HG02763 (cell line): ENCODE measurements at regions not wholly inside any gene's neighbourhood (a gene's known extent, or its start where the extent isn't known, plus 50 kb on each side); places are given as distances from the start of the nearest gene placed in this dataset.
"Not testable (repeated sequence)": the region's sequence is repeated elsewhere in the genome, so short reads cannot be mapped to it uniquely, and the experiment has no call there.

ENCODE experiments used
- ATAC-seq: cut with Tn5 transposase; IDR thresholded peaks from one replicate; pipeline ENCODE4 v1.9.1; 2021; ENCODE audit warnings: mild to moderate bottlenecking, moderate library complexity; ENCODE audit not compliant: unreplicated experiment

DNA sequence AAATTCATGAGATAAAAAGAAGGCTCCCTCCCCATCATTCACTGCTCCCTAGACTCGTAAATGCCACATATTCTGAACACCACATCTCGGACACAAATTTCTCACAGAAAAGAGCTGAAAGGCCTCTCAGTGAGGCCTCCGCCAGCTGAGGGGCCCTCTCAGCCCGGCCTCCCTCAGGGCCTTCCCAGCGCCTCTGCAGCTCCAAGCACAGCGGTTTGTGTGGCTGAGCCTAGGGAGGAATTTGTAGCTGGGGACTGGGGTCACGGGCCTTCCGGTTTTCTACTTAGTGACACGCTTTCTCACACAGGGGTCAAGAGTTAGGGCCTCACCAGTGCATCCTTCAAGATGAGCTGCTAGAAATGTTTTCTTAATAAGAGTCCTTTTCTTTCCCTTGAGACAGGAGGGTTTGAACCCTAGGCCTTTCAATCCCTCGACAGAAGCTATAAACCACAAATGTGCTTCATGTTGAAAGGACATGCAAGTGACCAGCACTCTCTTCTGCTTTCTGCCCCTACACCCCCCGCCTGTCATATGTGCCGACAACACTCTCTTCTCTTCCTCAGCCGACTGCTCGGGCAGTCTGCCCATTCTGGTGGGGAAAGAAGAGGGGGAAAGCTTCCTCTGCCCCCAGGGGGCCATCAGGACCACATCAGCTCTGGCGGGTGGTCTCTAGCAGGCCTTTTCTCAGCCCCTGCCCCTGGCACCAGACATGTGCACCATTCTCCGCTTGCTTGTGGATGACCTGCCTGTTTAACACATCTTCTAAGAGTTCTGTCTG lies 104.9 kb downstream of the CHIC2 start:
- no peak for ATAC-seq

- ATAC-seq, result no peak
These were observed 108.0 kb downstream of the CHIC2 start for GRCh38 chr4:53956454-53956853.

GRCh38 chr4:53956053-53956452 lies 108.4 kb downstream of the CHIC2 start:
- ATAC-seq, result no peak

DNA sequence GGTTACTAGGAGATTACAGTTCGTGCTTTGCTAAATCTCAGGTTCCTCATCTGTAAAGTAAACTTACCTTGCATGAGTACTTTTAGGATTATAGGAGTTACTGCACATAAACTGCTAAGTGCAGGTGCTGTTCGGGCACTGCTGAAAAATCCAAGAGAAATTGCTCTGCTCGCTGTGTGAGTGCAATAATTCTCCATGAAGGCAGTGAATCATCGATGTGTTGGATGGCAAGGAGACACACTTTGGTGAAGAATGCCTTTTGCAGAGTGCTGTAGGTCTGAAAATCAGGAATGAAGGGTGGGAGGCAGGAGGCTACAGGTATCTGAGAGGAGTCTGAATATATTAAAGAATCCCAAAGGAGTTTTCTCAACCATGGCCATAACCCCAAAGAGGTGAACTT lies 113.0 kb downstream of the CHIC2 start:
- ATAC-seq, result no peak

GRCh38 chr4:53943345-53944085 lies 120.9 kb downstream of the CHIC2 start:
- no peak for ATAC-seq

- ATAC-seq, result no peak
These were observed 121.7 kb downstream of the CHIC2 start for GRCh38 chr4:53942712-53943111.

DNA sequence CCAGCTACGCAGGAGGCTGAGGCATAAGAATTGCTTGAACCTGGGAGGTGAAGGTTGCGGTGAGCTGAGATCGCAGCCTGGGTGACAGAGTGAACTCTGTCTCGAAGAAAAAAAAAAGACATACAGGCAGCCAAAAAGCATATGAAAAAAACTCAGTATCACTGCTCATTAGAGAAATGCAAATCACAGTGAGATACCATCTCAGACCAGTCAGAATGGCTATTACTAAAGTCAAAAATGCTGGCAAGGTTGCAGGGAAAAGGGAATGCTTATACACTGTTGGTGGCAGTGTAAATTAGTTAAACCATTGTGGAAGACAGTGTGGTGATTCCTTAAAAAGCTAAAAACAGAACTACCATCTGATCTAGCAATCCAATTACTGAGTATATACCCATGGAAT lies 123.1 kb downstream of the CHIC2 start:
- ATAC-seq, result no peak

GRCh38 chr4:53939892-53940291 lies 124.5 kb downstream of the CHIC2 start:
- ATAC-seq, result not testable (repeated sequence)

DNA sequence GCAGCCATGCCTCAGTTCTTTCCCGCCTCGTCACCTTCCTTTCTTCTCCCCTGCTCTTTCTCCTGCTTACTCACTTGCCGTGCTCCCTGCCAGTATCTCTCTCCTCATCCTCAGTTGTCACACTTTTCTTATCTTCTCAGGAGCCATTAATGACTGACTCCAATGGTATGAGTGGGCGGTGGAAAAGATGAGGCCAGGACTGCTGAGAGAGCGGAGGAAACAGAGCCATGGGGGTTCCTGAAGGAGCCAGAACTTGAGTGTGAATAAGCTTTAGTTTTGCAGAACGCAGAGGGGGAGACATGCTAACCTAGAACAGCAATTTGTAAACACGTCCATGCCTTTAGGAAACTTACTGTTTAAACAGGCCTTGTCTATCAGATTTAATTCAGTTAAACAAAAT lies 126.5 kb downstream of the CHIC2 start:
- ATAC-seq, result no peak

DNA sequence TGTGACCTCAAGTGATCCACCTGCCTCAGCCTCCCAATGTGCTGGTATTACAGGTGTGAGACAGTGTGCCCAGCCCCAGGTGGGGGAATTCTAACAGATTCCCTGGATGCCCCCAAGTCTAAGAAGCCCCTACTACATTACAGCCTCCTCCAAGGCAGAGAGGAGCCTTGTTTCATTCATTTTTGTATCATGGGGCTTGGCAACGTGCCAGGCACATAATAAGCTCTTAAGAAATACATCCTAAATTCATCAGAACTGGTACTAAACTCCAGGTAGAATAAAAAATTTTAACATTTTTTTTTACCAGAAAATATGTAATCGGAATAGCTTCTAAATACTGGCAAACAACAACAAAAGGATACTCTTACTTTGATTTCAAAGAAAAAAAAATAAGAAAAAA lies 127.1 kb downstream of the CHIC2 start:
- ATAC-seq, result no peak

GRCh38 chr4:53935780-53936179 lies 128.6 kb downstream of the CHIC2 start:
- ATAC-seq, result no peak

DNA sequence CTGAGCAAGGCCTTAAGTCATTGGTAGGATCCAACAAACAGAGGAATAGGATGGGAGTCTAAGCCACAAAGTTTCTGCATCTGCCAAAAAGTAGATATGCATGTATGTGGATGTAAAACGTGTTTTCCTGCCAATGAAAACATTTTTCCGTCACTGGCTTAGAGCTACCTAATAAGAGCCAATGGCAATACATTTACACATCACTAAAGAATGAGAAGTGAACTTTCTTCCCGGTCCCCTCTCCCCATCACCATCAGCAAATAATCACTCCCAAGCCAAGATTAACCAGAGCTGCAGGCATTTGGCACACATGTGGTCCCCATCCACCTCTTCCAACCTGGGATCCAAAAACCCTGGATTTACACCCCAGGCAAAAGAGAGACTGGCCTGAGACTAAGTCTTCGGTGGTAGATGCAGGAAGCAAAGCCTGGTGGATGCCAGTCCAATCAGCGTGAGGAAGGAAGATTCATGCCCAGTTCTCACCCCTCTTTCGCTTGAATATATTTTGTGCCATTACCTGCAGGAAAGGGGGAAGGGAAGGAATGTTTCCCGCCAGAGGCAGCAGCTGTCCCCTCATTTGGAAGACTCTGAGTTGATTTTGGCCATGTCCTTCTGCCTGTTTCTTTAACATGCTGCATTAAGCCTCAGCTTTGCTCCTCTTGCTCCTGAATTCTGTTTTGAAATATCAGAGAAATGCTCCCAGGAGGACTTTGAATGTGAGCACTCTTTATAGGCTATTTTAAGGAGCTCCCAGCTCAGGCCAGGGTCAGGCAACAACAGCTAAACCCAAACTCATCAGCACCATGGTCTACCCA lies 131.4 kb downstream of the CHIC2 start:
- ATAC-seq, result no peak

DNA sequence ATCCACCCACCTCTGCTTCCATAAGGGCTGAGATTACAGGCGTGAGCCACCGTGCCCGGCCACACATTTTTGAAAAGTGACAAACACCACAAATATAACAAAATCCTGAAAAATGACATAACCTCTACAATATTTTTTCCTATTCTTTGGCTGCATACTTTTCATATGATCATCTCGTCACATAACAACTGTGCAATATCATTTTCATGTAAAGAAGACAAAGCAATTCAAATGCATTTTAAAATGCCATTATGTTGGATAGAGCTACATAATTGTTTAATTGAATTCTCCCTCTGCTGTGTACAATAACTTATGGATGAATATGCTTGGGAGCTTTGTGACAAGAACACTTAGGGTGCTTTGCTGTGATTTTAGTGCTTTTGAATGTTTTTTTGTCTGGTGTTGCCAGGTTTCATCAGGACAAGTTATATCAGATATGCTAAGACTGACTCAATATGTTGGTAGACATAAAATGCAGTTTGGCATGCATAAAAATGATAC lies 132.9 kb downstream of the CHIC2 start:
- ATAC-seq, result no peak

DNA sequence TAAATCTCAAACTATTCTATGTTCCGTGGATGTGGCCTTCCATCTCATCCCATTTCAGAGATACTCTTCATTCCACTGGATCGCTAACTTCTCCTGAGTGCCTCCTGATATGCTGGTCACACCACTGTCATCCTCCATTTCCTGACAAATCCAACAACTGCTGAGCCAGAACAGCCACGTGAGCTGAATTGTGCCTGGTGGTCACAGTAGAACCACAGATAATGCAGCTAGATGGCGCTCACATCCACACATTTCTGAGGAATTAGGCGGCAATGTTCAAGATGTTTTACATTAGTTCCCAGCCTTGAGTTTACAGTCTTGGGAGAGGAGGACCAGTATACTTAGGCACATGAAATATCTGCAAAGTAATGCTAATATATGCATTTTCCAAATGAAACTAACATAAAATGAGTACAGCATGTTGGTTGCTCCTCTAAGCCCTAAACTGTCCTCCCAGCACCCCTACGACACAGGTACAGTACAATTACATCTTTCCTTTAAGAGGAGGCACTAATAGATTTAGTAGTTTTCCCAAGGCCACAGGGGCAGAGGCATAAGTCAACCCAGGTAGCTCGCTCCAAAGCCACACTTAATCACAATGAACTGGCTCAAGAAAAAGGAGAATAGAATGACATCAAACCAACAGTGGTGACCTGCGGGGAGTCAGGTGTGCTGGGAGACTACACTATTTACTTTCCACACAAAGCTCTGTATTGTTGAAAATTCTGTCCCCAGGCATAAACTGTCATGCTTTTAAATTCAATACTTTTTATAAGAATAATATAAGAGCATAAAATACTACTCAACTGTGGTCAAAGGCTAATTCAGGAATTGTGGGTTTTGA lies 134.2 kb downstream of the CHIC2 start:
- no peak for ATAC-seq

- ATAC-seq, result no peak
These were observed 135.1 kb downstream of the CHIC2 start for GRCh38 chr4:53929311-53929710.

DNA sequence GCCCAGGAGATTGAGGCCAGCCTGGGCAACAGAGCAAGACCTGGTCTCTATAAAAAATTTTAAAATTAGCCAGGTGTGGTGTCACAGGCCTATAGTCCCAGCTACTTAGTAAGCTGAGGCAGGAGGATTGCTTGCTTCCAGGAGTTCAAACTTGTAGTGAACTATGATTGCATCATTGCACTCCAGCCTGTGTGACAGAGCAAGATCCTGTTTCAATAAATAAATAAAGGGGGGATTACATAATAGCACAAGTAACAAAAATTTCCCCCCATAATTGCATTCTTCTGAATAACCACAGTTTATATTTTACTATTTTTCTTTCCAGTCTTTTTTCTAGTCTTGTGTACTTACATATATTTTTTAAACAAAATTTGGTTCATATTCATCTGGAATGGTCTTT lies 135.6 kb downstream of the CHIC2 start:
- no peak for ATAC-seq

- no peak for ATAC-seq
These were observed 139.3 kb downstream of the CHIC2 start for GRCh38 chr4:53925050-53925605.

GRCh38 chr4:53924333-53925049 lies 139.9 kb downstream of the CHIC2 start:
- ATAC-seq, result no peak

- no peak for ATAC-seq
These were observed 140.5 kb downstream of the CHIC2 start for GRCh38 chr4:53923921-53924320.

DNA sequence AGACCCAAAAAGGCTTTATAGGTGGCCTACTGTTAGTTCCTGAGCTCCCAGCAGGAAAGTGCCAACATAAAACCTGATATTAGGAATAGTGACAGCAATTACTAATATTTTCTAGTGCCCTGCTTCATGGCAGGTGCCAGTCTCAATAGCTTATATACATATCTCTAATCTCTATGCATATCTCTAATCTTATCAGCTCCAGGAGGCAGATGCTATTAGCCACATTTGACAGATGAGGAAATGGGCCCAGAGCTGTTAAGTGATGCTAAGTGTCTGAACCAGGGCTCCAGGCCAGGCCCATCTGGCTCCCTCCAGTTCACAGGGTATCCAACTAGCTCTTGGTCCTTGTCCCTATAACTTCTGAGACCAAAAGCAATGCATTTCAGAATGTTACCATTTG lies 142.5 kb downstream of the CHIC2 start:
- no peak for ATAC-seq
